ENCODE measurements at regions not wholly inside any gene's neighbourhood (a gene's known extent, or its start where the extent isn't known, plus 50 kb on each side); places are given as distances from the start of the nearest gene placed in this dataset.

GRCh38 chr16:35751191-35751941 is 2292.0 kb downstream of the TP53TG3F start:
- H3K27ac Mint-ChIP-seq = no peak overlapping the region
- Histone ChIP-seq H2BK5ac (ENCODE audit: insufficient read length, low read length) (no peak overlapping the region), H3T11ph (ENCODE audit: low read length) (no peak overlapping the region), H2AK5ac (ENCODE audit: insufficient read length, low read length) (no peak overlapping the region), H2BK12ac (ENCODE audit: insufficient read length, low read depth, low read length) (no peak overlapping the region), H3K18ac (ENCODE audit: insufficient read length, low read depth, low read length) (no peak overlapping the region), H2BK120ac (ENCODE audit: low read depth, low read length, poor library complexity, severe bottlenecking) (no peak overlapping the region), H4K8ac (replicated peaks; ENCODE audit: insufficient read length, low read depth, low read length) (no peak overlapping the region), H3K79me1 (ENCODE audit: insufficient read depth, low read depth, low read length, poor library complexity, severe bottlenecking) (no peaks in the 10 kb centered on the region), H3K23ac (ENCODE audit: insufficient read length, low read depth, low read length) (no peak overlapping the region), H3K23me2 (ENCODE audit: insufficient read length, low read depth, low read length, poor library complexity, severe bottlenecking) (no peaks in the 10 kb centered on the region), H4K91ac (ENCODE audit: insufficient read length, low read depth, low read length) (no peak overlapping the region), H3K9ac (ENCODE audit: extremely low read depth, insufficient read length, low read length) (no peak overlapping the region), H3K4me2 (ENCODE audit: insufficient read depth, insufficient read length, low read length) (no peak overlapping the region), H4K20me1 (ENCODE audit: control insufficient read depth, insufficient read depth, insufficient read length) (no peaks in the 10 kb centered on the region), H3K14ac (ENCODE audit: insufficient read depth, low read length) (no peak overlapping the region), H2BK15ac (ENCODE audit: low read depth, low read length) (no peak overlapping the region), H3K9me3 (ENCODE audit: control insufficient read depth, low read depth, low read length) (peaks cover 87% of the 10 kb centered on the region), H3K27ac (ENCODE audit: insufficient read length, low read depth, low read length) (no peak overlapping the region), H2BK20ac (ENCODE audit: low read depth, low read length, poor library complexity, severe bottlenecking) (no peak overlapping the region), H3K27me3 (ENCODE audit: insufficient read depth, low read length) (no peaks in the 10 kb centered on the region), H4K5ac (ENCODE audit: insufficient read length, low read depth, low read length) (no peak overlapping the region), H3K4me1 (ENCODE audit: insufficient read depth, low read length) (no peaks in the 10 kb centered on the region), H3K56ac (ENCODE audit: insufficient read length, low read depth, low read length) (no peak overlapping the region), H3K4ac (ENCODE audit: low read depth, low read length) (no peak overlapping the region), H2AFZ (ENCODE audit: low read length) (no peak overlapping the region), H3K79me2 (ENCODE audit: insufficient read depth, low read length) (no peaks in the 10 kb centered on the region)
- no peak for DNase-seq
- H3K36me3 Mint-ChIP-seq (ENCODE audit: insufficient read depth in 1 of 3, low read depth in 3 of 3) = peaks cover 0 to 5% (median 5%) of the 10 kb centered on the region in 3 experiments; a peak in 4 of 7 replicates
- TF ChIP-seq CTCF (conservative IDR thresholded peaks at IDR 0.05) = no peak
- H3K4me3 Mint-ChIP-seq = no peak overlapping the region
- peaks cover 1% of the 10 kb centered on the region for H3K27me3 Mint-ChIP-seq (ENCODE audit: low read depth)
- peaks cover 86 to 94% of the 10 kb centered on the region in 2 experiments for H3K9me3 Mint-ChIP-seq
- no CpG with 5 or more reads among the region's 24 CpGs for WGBS (ENCODE audit: extremely low coverage, insufficient read length, low lambda C conversion rate)
- H3K4me1 Mint-ChIP-seq = no peaks in the 10 kb centered on the region

All from H9 (cell line).